ENCODE measurements at regions not wholly inside any gene's neighbourhood (a gene's known extent, or its start where the extent isn't known, plus 50 kb on each side); places are given as distances from the start of the nearest gene placed in this dataset.

DNA sequence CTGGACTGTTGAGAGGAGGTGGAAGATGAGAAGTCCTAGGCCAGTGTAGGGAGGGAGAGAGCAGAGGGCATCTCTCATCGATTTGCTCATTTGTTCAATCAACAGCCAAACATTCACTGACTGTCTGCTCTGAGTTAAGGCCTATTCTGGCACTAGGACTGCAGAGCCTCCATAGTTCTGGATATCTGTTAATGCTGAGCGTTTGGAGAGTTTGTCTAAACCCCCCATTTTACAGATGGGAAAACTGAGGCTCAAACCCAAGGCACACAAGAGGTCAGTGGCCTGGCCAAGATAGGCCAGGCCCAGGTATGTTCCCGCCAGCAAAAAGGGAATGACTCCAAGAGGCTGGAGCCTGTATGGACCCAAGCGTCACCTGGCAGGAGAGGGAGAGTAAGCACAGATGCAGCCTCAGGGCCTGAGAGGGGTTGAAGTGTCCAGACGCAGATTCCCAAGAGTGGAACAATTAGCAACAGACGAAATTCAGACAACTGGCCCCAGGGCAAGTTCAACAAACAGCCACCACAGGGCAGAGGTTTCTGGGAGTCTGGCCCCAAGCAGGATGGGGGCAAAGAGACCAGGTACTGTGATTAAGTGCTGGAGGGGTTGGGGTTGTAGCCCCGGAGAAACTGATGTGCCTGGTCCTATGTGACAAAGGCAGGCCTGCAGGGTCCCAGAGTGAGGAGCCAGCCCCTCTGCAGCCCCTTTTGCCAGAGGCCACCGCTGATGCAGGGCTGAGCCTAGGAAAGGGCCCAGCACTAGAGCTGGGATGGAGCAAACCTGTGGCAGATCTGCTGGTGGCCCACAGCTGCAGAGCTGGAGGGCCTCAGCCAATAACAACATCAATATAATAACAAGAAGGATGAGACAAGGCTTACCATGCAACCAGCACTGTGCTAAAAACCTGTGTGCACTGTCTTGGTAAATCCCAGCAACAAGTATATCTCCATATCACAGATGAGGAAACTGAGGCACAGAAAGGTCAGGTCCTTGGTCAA lies 245.1 kb upstream of the TLE3 start:
- DNase-seq: no peak

DNA sequence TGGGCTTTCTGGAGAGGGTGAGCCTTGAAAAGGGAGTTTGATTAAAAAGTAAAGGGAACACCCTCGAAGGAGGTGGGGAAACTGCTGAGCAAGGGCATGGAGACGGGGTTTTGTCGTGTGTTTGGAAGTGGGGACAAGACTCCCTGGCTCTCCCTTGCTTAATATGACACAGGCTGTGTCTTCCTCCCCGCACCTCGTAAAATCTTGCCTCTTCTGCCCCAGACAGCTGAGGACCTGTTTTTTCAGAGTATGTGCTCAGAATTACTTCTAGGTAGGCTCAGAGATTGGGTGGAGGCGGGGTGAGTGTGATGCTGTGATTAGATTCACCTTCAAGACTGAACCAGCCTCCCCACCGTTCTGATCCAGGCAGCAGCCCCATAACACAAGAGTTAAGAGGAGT lies 244.4 kb upstream of the TLE3 start:
- no peak for DNase-seq

DNA sequence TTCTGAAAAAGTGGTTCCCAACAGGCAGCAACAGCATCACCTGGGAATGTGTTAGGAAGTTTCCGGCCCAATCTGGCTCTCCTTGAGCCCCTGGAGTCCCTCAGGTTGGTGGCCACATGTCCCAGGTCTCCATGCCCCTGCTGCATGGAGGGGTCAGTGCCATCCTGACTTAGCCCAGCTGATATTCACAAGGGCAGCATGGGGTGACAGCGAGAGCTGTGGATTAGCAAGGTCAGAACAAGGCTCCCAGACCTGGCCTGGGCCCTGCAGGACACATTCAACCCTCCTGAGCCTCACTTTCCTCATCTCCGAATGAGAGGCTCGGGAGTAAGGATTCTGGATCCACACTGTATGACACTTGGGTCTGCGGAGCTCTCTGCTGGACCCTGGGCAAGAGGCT lies 243.8 kb upstream of the TLE3 start:
- DNase-seq: no peak

DNA sequence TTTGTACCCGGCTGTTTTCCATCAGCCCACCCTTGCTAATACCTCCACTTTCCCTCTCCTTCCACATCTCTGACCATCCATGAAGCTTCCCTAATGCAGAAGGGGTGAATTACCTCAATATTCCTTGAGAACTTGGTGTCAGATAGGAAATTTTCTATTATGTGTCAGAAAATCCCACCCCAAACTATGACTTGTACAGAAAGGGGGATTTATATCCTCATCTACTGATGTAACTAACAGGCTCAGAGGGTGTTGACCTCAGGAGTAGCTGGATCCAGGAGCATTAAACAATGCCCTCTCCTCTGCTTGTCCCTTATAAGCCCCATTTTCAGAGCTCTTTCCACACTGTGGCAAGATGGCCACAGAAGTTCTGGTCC lies 242.8 kb upstream of the TLE3 start:
- no peak for DNase-seq

DNA sequence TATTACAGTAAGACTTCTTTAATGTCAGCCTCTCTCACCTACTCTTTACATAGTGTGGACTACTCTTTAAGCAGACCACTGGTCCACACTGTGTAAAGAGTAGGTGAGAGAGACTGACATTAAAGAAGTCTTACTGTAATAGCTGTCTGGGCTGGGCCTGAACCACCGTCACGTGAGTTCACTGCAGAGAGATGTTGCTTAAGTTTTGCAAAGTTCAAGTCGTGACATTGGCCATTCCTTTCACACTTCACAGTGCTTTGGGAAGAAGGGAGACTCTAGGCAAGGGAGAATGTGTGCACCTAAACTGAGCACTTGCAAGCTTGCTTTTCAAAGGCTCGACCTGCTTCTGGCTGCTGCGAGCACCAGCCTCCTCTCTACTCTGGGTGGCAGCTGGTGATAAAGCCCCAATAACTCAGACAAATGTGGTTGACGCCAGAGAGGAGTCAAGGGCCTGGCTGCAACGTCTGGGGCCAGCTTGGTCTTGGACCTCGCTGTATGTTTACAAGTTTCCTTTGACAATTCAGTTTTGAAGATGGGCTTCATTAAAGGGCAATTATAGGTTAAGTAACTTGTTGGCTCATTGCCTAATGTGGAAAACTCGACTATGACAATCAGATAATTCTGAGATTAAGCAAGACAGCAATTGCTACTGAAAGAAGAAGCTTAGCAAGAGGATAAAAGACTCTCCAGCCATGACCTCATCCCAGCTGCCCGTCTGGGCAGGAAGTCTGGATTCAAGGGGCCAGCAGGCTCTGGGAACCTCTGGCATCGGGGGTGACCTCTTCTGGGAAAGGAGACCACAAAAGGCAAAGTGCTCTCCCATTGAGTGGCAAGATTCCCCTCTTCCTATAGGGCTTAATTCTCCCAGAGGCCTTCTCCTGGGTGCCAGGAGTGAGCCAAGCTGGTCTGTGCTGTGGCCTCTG lies 242.1 kb upstream of the TLE3 start:
- DNase-seq: no peak

DNA sequence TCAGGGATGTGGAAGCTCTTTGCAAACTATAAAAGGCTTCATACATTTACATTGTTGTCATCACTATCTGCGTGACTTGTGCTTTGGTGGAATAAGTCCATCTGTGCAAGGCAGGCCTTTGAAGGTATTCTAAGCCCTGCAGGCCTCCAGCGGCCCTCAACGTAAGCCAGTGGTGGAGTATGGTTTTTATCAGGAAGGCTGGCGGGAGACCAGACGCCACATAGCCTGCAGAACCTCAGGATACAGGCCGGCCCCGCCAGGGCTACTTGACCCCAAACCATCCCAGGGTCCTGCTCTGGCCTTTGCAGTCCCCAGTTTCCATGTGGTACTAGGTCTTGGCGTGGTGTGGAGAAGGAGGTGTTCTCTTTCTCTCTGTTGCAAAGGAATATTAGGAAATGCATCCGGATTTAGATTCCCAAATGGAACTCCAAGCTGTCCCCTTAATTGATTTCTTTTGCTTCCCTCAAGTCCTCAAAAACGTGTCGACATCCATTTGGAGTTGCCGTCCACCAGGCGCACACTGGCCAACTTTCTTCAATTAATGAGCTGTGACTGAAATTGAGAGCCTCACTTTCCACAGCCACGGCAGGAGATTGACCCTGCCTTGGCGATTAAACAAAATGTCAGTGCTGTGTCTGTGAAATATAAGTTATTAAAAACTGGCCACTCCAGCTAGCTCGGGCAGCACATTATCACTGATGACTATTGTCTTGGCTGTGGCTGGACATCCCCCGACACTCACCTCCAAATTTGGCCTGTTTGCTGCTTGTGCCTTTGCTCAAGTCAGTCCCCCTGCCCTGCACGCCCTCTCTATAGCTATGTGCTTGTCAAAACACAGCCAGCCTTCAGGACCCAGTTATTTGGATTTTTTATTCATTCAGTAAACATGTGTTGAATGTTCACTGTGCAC lies 239.8 kb upstream of the TLE3 start:
- DNase-seq: peak; percentile 67

DNA sequence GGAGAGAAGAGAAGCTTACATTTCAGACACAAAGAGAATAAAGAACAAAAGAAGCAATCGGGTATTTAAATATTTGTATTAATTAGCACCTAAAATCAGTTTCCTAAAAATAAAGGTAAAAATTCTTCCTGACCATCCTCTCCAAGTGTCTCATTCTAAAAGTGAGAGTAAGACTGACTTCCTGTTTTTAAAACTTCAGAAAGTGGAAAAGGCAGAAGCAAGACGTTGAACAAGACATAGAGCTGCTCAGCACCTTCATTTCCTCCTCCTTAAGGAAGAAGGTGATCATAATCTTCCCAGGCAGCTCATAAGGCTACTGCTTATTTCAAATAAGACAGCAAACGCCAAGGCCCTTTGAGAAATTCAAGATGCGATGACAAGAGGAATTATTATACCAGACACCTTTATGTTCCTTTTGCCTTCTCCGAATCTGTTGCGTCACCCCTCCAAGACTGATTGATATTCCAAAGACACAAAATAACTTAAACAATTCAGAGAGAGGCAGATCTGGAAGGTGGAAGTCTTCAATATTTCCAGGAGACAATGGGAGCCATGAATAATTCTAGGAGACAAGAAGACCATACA lies 238.8 kb upstream of the TLE3 start:
- DNase-seq: no peak

DNA sequence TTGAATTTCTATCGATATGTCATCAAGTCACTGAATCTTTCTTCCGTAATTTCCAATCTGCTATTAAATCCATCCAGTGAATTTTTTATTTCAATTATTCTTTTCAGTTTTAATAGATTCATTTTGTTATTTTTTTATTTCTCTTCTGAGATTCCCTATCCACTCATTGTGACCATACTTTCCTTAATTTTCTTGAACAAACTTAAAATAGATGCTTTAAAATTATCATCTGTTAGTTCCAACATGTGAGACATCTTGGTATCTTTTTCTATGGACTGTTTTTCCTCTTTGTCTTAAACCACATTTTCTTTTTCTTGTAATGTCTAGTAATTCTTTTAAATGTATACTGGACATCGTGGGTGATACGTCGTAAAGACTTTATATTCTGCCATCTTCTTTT lies 236.6 kb upstream of the TLE3 start:
- DNase-seq: no peak

DNA sequence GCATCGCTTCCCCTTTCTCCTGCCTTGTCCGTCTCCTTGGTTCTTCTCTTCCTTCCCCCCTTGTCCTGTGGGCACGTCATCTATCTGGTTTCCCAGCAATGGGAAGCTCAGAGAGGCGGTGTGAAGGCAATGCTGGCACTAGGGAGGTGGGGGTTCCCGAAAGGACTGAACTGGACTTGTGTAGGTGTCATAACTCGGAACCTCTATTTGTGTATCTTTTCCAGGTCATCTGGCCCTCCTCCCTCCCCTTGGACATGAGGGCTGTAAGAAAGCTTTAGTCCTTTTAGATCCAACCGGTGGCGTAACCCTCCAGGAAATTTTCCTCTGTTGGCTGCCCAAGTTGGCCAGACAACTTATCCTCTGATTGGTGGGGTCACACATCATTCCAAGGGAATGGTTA lies 231.5 kb upstream of the TLE3 start:
- DNase-seq: no peak

DNA sequence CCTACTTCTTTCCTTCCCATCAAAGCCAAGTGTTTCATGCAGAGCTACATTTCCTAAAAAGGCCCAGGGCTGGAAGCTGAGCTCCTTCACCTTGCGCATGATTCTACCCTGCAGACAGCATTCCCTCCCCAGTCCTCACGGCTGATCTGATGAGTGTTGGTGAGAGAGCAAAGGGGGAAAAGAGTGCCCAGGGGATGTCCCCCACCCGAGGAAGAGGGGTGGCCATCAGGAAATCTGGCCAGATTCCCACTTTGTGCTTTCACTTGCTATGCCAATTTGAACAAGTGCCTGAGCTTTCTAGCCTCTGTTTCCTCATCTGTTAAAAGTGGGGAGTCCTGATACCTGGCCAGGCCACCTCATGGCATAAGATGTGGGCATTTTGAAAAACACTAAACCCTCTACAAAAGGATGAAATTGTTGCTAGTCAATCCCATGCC lies 231.0 kb upstream of the TLE3 start:
- no peak for DNase-seq

DNA sequence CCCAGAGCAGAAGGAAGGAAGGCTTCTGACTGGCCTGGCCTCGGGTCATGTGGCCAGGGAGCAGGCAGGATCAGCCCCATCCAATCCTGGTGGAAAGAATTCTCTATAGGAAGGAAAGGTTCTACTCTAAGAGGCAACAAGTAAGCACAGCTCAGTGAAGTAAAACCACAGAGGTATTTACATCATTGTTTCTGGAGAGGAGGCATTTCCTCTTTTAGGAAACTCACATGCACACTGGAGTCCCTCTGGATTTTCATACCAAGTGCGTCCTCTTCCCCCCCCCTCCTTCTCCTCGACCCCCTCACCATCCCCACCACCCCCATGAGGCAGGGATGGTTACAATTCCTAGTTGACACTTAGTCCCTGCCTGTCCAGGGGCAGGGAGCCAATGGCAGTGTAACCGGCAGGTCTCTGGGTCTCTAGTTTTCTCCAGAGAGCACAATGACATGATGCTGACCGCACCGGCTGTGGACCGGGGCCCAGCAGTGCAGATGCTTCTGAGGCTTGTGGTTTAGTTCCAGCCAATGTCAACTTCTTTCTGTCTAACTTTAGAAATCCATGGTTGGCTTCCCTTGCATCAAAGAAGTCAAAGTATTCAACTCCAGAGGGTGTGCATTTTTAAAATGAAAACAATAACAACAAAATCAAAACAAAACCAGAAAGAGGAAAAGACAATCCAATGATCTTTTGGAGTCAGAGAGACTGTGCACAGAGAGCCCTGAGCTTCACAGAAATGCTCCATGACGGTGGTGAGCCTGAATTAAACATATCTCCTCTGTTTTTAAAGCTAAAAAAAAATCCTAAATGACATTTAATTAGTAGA lies 230.3 kb upstream of the TLE3 start:
- peak; percentile 72 for DNase-seq

DNA sequence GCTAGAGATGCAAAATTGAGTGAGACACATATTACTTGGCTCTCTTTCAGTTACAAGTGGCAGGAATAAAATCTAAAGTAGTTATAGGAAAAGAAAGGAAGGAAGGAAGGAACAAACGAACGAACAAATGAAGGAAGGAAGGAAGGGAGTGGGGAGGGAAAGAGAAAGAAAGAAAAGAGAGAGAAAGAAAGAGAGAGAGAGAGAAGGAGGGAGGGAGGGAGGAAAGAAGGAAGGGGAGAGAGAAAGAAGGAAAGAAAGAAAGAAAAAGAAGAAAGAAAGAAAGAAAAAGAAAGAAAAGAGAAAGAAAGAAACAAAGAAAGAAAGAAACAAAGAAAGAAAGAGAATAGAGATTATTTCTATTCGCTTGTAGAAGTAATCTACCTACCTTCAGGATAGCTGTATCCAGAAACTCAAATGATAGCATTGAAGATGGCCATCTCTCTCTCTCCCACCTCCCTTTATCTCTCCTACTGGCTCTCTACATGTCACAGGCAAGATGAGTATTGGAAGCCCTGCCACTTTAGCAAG lies 229.7 kb upstream of the TLE3 start:
- DNase-seq: no peak

DNA sequence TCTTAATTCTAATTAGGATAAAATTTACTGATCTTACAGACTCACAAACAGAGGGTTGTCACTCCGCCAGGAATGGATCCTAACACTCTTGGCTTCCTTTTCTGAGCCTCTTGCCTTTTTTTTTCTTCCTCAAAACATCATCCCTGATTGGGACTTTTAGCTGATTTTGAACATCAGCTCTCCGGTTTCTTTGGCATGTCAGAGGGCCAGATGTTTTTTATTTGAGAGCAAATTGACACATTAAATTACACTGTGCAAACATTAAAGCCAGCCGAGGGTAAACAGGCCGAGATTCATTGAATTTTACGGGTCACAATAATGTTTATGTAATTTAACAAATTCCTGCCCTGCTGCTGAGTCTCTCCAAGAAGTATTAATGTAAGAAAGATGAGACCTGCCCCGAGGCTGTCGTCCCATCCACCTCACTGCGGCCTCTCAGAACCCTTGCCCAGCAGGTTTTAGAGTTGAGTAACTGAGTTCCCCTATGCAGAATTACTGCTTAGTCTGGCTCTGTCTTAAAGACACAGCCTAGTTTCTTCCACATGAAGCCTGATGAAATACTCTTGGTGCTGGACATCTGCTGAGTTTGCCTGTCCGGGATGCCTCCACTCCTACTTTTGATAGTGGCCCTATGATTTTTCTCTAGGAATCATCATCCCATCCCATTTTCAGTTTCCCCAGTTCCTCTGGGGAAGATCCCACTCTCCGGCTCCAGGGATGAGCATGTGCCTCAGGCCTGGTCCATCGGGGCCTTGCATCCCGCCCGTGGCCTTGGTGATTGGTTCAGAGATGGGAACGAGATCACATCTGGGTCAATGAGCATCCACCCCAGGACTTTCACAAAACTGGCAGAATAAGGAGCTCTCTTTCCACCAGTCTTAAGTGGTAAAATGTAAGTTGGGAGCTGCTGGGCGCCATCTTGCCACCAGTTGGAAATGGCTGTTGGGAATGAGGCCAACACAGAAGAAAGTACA lies 226.6 kb upstream of the TLE3 start:
- peak; percentile 79 for DNase-seq

DNA sequence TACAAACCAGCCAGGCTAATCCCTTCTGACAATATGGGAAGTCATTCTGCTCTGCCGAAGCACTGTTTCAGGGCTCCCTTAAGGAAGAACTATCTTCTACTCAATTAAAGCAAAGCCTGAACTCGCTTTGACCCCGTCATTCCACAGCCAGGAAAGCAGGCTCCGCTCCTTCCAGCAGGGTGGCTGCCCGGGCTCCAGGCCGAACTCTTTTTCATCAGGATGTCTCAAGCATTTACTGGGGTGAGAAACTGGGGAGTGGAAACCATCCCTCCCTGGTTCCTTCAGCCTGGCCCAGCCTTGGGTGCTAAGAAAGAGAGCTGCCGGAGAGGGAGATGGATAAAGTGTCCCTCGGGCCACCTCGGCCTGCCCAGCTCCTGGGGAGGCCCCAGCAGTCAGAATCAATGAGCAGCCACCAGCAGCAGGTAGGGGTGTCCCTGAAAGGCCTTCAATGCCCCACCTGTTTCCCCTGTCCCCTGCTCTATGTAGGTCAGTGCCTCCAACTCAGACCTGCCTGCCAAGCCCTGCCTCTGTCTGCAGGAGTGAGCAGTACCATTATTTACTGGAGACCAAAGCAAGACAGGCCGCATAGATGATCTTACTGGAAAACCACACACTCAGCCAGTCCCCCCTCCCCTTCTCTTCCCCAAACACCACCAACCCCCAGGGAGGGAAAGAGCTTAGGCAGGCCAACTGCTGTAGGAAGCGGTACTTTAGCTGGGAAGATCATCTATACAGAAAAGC lies 225.6 kb upstream of the TLE3 start:
- peak; percentile 86 for DNase-seq

DNA sequence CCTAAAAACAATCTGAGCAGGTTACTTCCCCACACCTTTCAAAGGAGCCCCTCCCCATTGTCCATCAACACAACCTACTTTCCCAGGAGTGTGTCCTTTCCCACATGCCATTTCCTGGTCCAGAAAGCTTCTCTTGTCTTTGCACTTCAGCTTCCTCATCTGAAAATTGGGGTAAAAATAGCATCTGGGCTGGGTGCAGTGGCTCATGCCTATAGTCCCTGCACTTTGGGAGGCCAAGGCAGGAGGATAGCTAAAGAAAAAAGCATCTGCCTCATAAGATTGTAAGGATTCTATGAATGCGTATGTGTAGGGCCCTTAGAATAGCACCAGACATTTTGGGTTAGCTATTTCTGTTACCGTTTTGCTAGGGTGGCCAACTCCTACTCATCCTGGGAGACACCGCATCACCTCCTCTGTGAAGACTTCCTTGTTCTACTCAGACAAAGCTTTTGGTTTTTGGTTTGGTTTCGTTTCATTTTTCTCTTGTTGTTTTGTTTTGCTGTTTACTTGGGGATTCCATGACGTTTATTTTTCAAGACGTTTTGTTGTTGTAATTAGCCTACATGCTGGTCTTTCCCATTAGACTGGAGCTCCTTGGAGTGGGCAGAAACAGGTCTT lies 224.4 kb upstream of the TLE3 start:
- no peak for DNase-seq

DNA sequence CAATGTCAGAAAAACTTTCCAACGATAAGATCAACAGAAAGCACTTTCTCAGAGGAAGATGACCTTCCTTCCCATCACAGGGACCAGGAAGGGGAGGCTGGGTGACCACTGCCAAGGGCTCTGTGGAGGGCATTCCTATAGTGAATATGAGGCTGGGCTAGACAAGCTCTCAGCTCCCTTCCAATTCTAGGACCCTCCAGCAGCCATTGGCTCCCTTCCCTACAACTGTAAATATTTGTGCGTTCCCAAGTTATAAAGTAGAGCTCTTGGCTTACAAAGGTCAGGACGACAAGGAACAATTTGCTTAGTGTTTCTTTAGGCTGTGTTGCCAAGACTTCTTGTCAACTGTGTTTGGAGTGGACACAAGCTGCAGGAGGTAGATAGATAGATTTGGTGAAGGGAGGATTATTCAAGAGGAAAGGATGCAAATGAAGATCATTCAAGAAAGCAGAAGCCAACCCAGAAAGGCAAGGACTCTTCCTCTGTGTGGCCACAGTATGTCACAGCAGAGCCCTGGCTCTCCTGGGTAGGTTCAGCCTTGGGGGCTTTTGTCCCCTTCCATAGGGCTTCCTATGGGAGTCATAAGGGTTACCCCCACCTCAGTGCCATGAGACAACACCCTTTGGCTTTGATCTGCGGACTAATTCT lies 223.6 kb upstream of the TLE3 start:
- DNase-seq: no peak

DNA sequence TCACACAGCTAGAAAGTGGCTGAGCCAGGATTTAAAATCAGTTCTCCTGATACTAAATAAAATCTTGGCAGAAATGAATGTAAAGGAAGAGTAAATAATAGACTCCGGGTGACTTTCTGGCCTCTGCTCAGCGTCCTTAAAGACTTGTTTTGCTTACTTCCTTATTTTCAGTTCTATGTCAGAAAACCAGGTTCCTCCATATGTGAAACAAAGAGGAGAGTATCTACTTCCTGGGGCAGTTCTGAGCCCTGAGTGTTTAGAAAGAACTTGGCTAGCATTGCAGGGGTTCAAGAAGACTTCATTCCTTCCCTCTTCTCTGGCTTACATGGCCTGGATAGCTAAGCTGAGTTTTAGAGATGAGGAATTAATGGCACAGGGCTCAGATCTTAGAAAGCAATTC lies 222.8 kb upstream of the TLE3 start:
- no peak for DNase-seq

DNA sequence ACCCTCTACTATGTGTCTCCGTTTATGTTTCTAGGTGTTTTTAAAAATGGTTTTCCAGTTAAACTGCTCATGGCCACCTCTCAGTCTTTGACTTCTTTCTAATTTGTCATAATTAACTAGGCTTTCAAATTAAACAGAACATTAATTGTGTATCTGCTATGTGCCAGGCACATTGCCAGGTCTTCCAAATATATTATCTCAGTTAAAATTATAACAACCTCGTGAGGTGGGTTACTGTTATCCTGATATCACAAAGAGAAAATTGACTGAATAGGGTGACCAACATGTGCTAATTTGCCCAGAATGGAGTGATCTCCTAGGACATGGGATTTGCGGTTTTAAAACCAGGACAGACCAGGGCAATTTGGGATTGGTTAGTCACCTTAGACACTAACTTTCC lies 222.4 kb upstream of the TLE3 start:
- no peak for DNase-seq

Measured in hindlimb muscle (tissue), 1 donor.